Limb (tissue), 2 donors: ENCODE measurements at regions not wholly inside any gene's neighbourhood (a gene's known extent, or its start where the extent isn't known, plus 50 kb on each side); places are given as distances from the start of the nearest gene placed in this dataset.
A peak's percentile ranks its signal among the peaks of the same experiment; 100 is the strongest.
"Not testable (repeated sequence)": the region's sequence is repeated elsewhere in the genome, so short reads cannot be mapped to it uniquely, and the experiment has no call there.

Source experiments
- DNase-seq, 2 donors: peaks; one replicate each; pipeline ENCODE4 v3.0.0-alpha.2; 2016; ENCODE audit errors: extremely low spot score in 2 of 2

DNA sequence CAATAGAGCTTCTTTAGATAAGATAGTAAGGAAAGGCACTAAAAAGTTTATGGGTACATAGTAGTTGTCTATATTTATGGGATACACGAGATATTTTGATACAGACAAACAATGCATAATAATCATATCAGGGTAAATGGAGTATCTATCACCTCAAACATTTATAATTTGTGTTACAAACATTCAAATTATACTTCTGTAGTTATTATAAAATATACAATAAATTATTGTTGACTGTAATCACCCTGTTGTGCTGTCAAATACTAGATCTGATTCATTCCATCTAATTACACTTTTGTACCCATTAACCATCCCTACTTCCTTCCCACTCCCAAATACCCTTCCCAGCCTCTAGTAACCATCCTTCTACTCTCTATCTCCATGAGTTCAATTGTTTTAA, 179.7 kb downstream of the FOXG1 start:
- DNase-seq, result no peak

DNA sequence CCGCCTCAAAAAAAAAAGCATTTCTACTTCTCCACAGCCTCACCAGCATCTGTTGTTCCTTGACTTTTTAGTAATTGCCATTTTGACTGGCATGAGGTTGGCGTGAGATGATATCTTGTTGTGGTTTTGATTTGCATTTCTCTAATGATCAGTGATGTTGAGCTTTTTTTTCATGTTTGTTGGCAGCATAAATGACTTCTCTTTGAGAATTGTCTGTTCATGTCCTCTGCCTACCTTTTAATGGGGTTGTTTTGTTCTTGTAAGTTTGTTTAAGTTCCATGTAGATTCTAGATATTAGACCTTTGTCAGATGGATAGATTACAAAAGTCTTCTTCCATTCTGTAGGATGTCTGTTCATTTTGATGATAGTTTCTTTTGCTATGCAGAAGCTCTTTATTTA, 182.9 kb downstream of the FOXG1 start:
- DNase-seq, result no peak

DNA sequence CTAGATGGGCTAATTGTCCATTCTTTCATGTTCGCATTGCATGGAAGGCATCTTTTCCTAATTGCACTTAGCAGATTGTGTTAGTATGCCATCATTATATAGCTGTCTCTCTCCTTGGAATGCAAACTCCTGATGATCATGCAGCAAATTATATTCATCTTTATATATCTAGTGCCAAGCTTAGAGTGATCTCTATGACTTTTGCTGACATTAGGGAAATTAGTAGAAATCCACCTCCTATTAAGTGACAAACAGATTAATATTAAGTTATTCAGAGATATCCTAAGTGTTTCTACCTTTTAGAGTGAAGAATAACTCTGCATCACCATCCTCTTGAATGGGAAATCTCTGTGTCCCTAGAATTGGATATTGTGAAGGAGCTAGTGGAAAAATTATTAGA, 185.6 kb downstream of the FOXG1 start:
- no peak for DNase-seq

DNA sequence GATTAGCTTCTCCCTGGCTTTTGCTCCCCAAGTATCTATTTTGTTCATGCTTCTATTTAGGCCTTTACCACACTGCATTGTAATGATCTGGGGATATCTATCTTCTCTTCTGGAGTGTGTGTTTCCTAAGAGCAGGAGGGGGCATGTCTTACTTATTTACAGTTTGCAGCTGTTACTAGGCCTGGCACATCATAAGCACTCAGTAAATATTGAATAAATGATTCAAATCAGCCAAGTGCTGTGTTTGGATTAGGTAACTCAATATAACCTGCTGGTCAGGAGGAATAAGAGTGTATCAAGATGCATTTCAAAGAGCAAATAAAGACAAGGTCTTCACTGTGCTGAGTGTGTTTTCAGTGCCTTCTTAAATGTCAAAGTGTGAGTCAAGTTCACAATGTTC, 186.1 kb downstream of the FOXG1 start:
- no peak for DNase-seq

DNA sequence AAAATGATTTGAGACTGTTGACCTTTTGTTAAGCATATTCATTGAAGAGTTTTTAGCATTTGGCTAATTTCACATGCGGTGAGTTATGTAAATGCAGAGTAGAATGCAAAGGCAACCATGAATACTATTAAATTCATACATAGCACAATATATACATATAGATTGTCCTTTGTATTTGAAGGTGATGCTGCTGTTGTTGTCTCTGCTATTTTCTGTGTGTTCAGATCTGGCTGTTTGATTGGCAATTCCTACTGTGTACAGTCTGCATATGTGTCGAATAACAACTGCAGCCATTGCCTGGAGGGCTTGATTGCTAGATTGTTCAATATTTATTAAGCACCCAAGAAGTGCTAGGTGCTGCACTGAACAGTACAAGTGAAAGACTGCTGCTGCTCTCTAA, 187.4 kb downstream of the FOXG1 start:
- no peak for DNase-seq

DNA sequence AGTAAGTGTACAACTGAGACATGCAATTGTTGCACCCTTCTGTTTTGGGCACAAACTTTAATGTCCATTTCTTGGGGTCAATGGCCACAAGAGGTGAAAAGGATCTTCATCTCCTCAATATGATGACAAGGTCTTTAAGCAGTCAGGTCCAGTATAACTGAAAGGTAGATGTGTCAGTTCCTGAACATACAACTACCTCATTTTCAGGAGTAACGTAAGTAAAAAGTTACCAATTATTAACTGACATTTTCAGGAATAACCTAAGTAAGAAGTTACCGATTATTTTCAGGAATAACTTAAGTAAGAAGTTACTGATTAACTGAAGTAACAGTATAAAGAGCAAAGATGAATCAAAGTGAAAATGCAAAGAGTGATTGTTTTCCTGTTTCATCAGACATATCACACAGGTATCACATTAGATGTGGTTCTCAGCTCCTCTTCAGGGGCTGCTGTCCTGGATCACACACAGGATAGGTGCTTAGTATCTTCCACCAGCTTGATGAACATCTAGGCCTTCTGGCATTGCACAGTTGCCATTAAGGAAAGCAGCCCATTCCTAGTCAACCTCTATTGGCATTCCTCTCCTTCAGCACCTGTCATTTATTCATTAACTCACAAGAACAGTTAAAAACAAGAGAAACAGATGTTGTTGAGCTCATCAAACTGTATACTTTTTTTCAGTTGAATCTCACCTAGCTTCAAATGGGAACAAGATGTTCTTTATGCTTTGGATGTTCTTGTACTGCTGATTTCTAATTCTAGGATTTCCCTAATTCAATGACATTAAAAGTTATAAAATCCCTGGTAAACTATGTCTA, 200.0 kb downstream of the FOXG1 start:
- DNase-seq, result no peak

DNA sequence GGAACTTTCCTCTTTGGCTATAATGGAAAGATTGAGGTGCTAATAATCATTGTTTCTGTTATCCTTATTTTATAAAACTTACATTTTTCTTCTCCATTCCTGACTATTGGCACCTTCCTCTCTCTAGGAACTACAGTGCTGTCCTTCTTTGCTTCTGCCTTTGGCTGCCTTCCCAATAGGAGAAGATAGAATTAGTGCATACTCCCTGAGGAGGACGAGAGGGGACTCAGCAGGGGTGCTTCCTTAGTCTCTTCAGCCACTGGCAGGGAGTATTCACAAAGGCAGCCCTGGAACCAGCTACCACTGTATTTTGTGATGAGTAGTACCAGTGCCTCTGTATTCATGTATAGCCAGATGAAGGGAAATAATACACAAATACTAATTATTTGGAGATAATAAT, 208.5 kb downstream of the FOXG1 start:
- DNase-seq, result no peak

DNA sequence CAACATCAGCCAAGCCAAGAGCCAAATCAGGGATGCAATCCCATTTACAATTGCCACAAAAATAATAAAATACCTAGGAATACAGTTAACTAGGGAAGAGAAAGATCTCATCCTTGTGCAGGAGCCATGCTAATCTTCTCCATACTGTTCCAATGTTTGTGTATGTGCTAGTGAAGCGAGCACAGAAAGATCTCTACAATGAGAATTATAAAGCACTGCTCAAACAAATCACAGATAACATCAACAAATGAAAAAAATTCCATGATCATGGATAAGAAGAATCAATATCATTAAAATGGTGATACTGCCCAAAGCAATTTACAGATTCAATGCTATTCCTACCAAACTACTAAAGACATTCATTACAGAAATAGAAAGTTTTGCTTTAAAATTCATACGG, 215.6 kb downstream of the FOXG1 start:
- no peak for DNase-seq

DNA sequence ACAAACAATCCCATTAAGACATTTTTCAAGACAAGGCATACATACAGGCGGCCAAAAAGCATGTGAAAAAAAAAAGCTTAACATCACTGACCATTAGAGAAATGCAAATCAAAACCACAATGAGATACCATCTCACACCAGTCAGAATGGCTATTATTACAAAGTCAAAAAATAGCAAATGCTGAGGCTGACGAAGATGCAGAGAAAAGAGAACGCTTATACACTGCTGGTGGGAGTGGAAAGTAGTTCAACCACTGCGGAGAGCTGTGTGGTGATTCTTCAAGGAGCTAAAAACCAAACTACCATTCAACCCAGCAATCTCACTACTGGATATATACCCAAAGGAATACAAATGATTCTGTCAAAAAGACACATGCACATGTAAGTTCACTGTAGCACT, 216.7 kb downstream of the FOXG1 start:
- no peak for DNase-seq

DNA sequence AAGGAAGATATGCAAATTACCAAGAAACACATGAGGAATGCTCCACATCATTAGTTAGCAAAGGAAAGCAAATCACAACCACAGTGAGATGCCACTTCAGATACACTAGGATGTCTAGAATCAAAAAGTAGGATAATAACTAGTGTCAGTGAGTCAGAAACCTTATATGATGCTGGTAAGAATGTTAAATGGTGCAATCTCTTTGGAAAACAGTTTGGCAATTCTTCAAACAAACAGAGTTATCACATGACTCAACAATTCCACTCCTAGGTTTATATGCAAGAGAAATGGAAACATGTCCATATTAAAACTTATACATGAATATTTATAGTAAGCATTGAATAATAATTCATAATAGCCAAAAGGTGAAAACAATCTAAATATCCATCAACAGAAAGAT, 220.9 kb downstream of the FOXG1 start:
- no peak for DNase-seq

DNA sequence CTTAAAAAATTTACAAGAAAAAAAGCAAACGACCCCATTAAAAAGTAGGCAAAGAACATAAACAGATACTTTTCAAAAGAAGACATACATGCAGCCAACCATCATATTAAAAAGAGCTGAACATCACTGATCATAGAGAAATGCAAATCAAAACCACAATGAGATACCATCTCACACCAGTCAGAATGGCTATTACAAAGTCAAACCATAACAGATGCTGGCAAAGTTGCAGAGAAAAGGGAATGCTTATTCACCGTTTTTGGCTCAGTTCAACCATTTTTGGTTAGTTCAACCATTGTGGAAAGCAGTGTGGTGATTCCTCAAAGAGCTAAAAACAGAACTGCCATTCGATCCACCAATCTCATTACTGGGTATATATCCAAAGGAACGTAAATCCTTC, 230.6 kb downstream of the FOXG1 start:
- not testable (repeated sequence) for DNase-seq

DNA sequence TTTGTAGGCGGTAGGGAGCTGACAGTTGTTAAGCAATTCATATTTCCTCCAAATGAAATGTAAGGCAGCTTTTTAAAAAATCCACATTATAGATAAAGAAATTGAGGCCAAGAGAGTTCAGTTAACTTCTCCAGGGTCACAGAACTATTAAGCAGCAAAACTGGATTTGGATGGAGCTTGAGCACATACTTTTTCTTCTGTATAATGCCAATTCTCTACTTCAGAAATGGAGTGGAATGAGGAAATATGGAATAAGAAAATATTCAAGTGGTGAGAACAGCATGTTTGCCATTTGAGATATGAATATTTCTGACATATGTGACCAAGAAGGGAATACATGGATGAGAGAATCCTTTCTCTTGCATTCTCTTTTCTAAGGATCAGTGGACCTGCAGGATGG, 233.1 kb downstream of the FOXG1 start:
- no peak for DNase-seq

DNA sequence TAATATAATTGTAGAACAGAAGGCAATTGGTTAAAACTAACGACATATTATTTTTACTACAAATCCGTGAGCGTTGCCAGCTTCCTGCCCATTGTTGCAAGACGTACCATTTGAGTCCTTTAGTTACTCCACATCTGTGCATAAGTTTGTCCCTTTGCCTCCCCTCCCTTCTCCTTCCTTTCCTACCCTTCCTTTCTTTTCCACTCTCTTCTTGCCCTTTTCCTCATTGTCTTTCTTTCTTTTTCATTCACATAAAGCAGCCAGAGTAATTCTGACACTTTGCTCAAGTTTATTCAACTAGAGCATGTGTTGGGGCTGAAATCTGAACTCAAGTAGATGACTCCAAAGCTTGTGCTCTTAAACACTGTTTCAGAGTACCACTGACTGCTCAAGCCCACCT, 239.1 kb downstream of the FOXG1 start:
- DNase-seq, result no peak

DNA sequence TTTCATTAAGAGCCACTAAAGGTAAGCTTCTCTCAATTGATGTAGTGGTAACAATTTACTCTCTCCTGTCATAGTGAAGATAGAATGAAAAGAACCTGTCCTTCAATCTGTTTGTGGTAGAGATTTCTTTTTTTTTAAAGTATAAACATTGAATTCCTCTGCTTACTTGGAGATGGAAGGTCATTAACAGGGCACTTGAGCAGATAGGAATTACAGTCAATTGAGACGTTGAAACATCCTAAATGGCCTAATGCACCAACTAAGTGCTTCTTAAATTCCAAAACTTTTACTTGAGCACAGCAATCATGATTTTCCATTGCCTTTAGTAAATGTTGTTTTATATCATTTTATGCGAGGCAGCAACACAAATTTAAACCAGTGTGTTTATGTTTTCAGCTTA, 241.4 kb downstream of the FOXG1 start:
- DNase-seq, result no peak

DNA sequence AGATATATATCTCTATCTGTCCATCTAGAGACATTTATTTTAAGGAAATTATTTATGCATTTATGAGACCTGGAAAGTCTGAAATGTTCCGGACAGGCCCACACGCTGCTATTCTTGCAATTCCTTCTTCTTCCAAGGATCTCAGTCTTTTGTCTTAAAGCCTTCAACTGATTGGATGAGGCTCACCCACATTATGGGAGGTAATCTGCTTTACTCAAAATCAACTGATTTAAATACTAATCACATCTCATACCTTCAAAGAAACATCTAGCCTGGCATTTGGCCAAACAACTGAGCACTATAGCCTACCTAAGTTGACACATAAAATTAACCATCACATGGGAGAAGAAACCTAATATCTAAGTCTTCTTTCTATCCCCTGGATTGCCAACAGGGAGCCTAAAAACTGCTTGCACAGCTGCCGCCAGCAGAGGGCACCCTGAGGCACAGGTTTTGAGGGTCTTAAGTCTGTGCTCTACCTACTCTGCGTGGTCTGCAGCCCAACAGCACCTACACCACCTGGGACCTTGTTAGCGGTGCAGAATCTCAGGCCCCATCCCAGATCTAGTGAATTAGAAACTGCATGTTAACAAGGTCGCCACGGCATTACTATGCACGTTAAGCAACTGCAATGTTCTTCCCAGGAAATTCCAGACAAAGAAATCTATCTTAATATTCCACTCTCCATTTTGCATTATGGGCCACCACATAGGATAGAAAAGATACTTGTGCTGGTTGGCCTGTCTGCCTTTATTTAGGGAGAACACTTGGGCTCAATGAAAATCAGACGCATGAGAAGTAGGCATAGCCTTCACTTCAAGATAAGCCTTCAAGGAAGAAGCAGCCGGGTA, 249.7 kb downstream of the FOXG1 start:
- DNase-seq, result peak; percentile 6 to 66

DNA sequence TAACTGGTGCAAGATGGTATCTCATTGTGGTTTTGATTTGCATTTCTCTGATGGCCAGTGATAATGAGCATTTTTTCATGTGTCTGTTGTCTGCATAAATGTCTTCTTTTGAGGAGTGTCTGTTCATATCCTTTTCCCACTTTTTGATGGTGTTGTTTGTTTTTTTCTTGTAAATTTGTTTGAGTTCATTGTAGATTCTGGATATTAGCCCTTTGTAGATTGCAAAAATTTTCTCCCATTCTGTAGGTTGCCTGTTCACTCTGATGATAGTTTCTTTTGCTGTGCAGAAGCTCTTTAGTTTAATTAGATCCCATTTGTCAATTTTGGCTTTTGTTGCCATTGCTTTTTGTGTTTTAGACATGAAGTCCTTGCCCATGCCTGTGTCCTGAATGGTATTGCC, 256.9 kb downstream of the FOXG1 start:
- not testable (repeated sequence) for DNase-seq

DNA sequence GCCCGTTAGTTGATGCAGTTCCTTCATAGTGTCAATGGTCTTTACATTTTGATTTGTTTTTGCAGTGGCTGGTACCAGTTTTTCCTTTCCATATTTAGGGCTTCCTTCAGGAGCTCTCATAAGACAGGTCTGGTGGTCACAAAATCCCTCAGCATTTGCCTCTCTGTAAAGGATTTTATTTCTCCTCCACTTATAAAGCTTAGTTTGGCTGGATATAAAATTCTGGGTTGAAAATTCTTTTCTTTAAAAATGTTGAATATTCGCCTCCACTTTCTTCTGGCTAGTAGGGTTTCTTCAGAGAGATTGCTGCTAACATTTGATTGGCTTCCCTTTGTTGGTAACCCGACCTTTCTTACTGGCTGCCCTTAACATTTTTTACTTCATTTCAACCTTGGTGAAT, 260.9 kb downstream of the FOXG1 start:
- not testable (repeated sequence) for DNase-seq

DNA sequence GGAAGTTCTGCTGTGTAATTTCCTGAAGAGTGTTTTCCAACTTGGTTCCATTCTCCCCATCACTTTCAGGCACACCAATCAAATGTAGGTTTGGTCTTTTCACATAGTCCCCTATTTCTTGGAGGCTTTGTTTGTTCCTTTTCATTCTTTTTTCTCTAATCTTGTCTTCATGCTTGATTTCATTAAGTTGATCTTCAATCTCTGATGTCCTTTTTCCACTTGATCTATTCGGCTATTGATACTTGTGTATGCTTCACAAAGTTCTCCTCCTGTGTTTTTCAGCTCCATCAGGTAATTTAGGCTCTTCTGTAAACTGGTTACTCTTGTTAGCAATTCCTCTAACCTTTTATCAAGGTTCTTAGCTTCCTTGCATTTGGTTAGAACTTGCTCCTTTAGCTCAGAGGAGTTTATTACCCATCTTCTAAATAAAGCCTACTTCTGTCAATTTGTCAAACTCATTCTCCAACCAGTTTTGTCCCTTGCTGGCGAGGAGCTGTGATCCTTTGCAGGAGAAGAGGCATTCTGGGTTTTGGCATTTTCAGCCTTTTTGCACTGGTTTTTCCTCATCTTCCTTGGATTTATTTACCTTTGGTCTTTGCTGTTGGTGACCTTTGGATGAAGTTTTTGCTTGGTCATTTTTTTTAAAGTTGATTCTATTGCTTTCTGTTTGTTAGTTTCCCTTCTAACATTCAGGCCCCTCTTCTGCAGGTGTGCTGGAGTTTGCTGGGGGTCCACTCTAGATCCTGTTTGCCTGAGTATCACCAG, 261.5 kb downstream of the FOXG1 start:
- DNase-seq, result not testable (repeated sequence)

DNA sequence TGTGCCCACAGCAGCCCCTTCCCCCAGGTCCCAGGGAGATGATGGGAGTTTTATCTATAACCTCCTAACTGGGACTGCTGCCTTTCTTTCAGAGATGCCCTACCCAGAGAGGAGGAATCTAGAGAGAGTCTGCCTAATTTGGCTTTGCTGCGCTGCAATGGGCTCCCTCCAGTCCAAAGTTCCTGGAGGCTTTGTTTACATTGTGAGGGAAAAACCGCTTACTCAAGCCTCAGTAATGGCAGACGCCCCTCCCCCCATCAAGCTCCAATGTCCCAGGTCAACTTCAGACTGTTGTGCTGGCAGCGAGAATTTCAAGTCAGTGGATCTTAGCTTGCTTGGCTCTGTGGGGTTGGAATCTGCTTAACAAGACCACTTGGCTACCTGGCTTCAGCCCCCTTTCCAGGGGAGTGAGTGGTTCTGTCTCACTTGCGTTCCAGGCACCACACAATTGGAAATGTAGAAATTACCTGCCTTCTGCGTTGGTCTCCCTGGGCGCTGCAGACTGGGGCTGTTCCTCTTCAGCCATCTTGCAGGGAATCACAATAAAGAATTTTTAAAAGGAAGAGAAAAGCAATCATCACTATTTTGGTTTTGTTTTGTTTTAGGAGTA, 262.5 kb downstream of the FOXG1 start:
- DNase-seq, result no peak

DNA sequence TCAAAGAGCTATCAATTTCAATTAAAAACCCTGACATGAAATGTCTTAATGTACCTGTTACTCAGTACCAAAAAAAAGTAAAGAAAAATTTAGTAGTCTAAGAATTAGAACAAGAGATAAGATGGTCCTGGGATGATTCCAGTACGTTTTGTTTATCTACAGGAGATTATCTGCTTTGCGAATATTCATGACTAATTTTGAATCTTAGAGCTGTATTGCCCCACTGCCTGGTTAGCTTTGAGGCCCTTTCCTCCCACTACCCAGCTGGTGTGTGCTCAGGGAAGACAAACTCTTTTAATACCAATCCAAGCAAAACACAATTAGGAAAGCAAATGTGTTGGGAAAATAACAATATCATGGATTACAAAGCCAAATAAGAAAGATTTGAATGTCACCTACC, 263.5 kb downstream of the FOXG1 start:
- DNase-seq, result no peak

DNA sequence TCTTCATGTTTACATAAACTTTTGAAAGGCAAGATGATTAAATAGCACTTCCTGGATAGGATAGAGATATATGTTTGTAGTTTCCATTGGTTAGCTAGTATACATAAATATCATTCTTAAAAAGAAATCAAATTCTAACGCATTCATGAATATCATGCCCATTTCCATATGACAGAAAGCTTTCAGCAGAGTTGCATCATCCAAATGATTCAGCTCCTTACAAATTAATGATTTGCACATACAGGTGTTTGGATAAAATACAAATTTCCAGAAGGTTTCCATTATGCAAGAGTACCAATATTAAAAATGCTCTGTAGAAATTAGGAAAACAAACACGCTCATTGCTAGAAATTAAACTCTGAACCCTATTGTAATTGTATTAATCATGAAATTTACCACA, 264.4 kb downstream of the FOXG1 start:
- no peak for DNase-seq

DNA sequence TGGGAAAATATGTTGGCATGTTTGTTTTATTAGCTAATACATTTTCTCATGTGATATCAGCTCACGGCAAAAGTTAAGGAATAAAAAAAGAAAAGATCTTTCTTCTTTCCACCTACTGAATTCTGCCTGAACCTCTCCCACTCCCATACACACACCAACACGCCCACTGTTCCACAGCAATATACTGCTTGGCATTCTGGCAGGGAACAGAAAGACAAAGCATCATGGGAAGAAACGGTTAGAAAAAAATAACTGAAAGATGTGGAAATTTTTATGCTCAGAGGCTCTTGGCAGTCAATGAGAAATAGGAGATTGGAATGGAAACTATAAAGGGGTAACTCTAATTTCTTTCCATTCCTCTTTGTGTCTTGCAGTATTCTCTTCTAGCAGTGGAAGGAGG, 268.5 kb downstream of the FOXG1 start:
- peak in 1 of 2 donors; percentile 49 for DNase-seq
